GM12874 (cell line): ENCODE measurements at regions not wholly inside any gene's neighbourhood (a gene's known extent, or its start where the extent isn't known, plus 50 kb on each side); places are given as distances from the start of the nearest gene placed in this dataset.

Experiments
- CTCF ChIP-seq: IDR thresholded peaks from 2 replicates; pipeline ENCODE4 v1.5.1; 2011; ENCODE audit warnings: low read depth, mild to moderate bottlenecking, control low read depth, low read length, moderate library complexity; ENCODE audit not compliant: insufficient read depth

GRCh38 chrX:65902011-65902410 lies 137.9 kb downstream of the VSIG4 start:
- TF ChIP-seq CTCF, result no peak

- TF ChIP-seq CTCF, result no peak
Observed at GRCh38 chrX:65900850-65901844, 138.7 kb downstream of the VSIG4 start.

GRCh38 chrX:65894133-65894532 lies 145.7 kb downstream of the VSIG4 start:
- TF ChIP-seq CTCF, result no peak

GRCh38 chrX:65883556-65883955 lies 156.3 kb downstream of the VSIG4 start:
- TF ChIP-seq CTCF, result no peak

- TF ChIP-seq CTCF, result no peak
Observed at GRCh38 chrX:65879977-65880799, 159.7 kb downstream of the VSIG4 start.

- no peak for TF ChIP-seq CTCF
Observed at GRCh38 chrX:65878456-65878855, 161.4 kb downstream of the VSIG4 start.

GRCh38 chrX:65877953-65878352 lies 161.9 kb downstream of the VSIG4 start:
- no peak for TF ChIP-seq CTCF
